Left ventricle myocardium inferior (tissue), 1 donor: ENCODE measurements at regions not wholly inside any gene's neighbourhood (a gene's known extent, or its start where the extent isn't known, plus 50 kb on each side); places are given as distances from the start of the nearest gene placed in this dataset.

Source experiments
- DNase-seq: peaks from one replicate; pipeline ENCODE4 v3.0.0-alpha.2; 2020
- H3K27ac ChIP-seq: fragments of 200-600 bp; replicated peaks from 2 replicates; pipeline ENCODE4 v1.8.0; 2021
- H3K27me3 ChIP-seq: fragments of 200-600 bp; 2 replicates; pipeline ENCODE4 v1.8.0; 2021; ENCODE audit warnings: low read depth
- H3K36me3 ChIP-seq: fragments of 200-600 bp; 2 replicates; pipeline ENCODE4 v1.8.0; 2021
- H3K4me1 ChIP-seq: fragments of 200-600 bp; 2 replicates; pipeline ENCODE4 v1.8.0; 2021
- H3K4me3 ChIP-seq: fragments of 200-600 bp; 2 replicates; pipeline ENCODE4 v1.8.0; 2021; ENCODE audit warnings: mild to moderate bottlenecking, moderate library complexity
- H3K9me3 ChIP-seq: fragments of 200-600 bp; replicated peaks from 2 replicates; pipeline ENCODE4 v1.8.0; 2021
- intact Hi-C: fragments of 100-400 bp; cut with micrococcal nuclease; formaldehyde crosslinking; loops from one replicate; pipeline ENCODE4 v1.11.0; 2022
- TF ChIP-seq, protein P1 (sequence below): fragments of 200-600 bp; IDR thresholded peaks from 2 replicates; pipeline ENCODE4 v1.8.0; 2021; ENCODE audit warnings: antibody characterized with exemption, mild to moderate bottlenecking, borderline replicate concordance
- donor health status: DM: no; HTN: yes; CAD: no; lungs with severe emphysema.

DNA sequence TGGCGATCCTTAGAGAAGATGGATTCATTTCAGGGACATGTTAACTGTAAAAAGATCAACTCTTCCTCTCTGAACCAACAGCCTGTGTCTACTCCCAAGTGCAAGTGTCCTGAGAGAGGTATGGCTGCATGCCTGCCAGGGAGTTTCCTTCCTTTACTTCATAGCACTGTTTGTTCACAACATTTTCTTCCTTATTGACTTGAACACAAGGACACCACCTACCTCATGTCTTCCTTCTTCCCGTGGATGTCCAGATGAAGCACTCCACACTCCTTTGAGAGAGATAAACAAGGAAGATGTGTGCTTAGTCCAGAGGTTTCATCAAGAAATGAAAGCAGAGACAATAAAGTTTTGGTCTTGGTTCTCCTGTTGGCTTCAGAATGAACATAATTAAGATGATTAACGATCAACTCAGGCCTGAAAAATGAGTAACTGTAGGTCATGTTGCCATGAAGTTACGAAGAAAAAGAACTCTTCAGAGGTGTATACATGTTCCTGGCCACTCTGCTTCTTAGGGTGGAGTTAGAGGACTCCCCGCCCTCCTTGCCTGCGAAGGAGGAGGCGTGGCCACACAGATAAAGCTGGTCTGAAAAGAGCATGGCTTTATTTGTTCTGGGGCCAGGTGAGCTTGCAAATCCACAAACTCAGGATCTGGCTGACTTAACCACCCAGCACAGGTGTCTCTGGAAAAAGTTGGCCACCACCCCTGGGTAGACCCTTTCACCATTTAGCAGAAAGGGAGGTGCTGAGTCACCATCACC lies 155.0 kb upstream of the KCTD1 start:
- H3K4me1 ChIP-seq: peaks cover 9% of the 10 kb centered on the region
- TF ChIP-seq, protein P1, sequence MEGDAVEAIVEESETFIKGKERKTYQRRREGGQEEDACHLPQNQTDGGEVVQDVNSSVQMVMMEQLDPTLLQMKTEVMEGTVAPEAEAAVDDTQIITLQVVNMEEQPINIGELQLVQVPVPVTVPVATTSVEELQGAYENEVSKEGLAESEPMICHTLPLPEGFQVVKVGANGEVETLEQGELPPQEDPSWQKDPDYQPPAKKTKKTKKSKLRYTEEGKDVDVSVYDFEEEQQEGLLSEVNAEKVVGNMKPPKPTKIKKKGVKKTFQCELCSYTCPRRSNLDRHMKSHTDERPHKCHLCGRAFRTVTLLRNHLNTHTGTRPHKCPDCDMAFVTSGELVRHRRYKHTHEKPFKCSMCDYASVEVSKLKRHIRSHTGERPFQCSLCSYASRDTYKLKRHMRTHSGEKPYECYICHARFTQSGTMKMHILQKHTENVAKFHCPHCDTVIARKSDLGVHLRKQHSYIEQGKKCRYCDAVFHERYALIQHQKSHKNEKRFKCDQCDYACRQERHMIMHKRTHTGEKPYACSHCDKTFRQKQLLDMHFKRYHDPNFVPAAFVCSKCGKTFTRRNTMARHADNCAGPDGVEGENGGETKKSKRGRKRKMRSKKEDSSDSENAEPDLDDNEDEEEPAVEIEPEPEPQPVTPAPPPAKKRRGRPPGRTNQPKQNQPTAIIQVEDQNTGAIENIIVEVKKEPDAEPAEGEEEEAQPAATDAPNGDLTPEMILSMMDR: no peak
- DNase-seq: no peak
- no peaks in the 10 kb centered on the region for H3K36me3 ChIP-seq
- no peaks in the 10 kb centered on the region for H3K9me3 ChIP-seq
- no peak overlapping the region for H3K27ac ChIP-seq
- H3K4me3 ChIP-seq: no peak overlapping the region
- H3K27me3 ChIP-seq: peaks cover 3% of the 10 kb centered on the region
- intact Hi-C loops: no loop called here

DNA sequence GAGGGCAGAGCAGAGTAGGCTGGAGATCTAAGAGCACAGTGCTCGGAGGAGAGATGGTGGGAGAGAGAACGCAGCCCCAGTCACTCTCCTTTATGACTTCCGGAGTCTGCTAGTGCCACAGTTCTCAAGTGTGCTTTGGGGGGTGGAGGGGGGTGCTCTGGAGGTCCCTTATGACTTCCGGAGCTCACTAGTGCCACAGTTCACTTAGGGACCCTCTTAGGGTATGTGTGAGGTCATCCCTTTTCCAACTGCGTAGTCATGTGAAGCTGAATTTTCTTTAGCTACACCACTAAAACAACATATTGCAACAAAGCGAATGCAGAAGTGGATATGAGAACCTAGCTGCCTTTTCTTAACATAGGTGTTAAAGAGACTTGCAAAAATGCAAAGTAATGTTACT lies 153.7 kb upstream of the KCTD1 start:
- TF ChIP-seq, protein P1: no peak

DNA sequence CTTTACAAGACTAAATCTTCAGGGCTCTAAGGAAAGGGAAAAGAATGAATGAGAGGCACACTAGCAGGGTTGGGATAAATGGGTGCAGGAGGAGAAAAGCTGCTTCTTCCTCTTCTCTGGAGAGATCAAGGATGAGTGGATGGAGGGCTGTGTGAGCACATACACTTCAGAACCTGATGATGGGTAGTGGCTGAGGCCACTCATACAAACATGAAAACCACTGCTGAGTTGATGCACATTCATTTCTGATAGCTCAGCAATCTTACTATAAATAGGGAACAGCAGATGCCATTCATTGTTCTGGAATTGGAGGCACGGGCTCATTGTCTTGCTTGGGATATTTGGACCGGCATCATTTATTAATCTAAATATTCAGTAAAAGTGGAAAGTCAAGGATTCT lies 152.4 kb upstream of the KCTD1 start:
- intact Hi-C loops: no loop called here
- TF ChIP-seq, protein P1: no peak

More for the DNA sequence above, 153.7 kb upstream of the KCTD1 start:
- no peak overlapping the region for H3K27ac ChIP-seq
- peaks cover 9% of the 10 kb centered on the region for H3K4me1 ChIP-seq
- H3K27me3 ChIP-seq: no peaks in the 10 kb centered on the region
- H3K9me3 ChIP-seq: no peaks in the 10 kb centered on the region
- no peaks in the 10 kb centered on the region for H3K36me3 ChIP-seq
- intact Hi-C loops: no loop called here
- no peak overlapping the region for H3K4me3 ChIP-seq
- no peak for DNase-seq

DNA sequence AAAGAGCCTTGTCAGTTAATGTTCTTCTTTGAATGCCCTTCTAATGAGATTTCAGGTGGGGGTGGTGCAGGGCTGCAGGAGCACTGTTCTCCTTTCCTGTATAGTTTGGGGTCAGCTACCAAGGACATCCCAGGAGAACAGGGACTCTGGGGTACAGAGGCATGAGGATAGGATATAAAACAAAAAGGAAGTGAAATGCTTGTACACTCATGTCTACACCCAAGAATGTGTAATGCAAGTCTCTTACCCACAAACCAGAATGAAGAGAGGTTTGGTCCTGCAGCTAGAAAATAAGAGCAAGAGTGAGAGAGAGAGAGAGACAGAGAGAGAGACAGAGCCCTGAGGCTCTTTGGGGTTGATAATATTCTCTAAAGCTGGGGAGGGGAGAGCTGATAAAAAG lies 151.8 kb upstream of the KCTD1 start:
- no peaks in the 10 kb centered on the region for H3K36me3 ChIP-seq
- intact Hi-C loops: no loop called here
- no peaks in the 10 kb centered on the region for H3K27me3 ChIP-seq
- no peaks in the 10 kb centered on the region for H3K9me3 ChIP-seq
- H3K27ac ChIP-seq: no peak overlapping the region
- TF ChIP-seq, protein P1: no peak
- DNase-seq: no peak
- peaks cover 9% of the 10 kb centered on the region for H3K4me1 ChIP-seq
- H3K4me3 ChIP-seq: no peak overlapping the region

More for the DNA sequence above, 152.4 kb upstream of the KCTD1 start:
- Histone ChIP-seq H3K36me3 (no peaks in the 10 kb centered on the region), H3K4me3 (no peak overlapping the region), H3K4me1 (peaks cover 9% of the 10 kb centered on the region), H3K9me3 (no peaks in the 10 kb centered on the region), H3K27ac (no peak overlapping the region), H3K27me3 (no peaks in the 10 kb centered on the region)
- DNase-seq: no peak

DNA sequence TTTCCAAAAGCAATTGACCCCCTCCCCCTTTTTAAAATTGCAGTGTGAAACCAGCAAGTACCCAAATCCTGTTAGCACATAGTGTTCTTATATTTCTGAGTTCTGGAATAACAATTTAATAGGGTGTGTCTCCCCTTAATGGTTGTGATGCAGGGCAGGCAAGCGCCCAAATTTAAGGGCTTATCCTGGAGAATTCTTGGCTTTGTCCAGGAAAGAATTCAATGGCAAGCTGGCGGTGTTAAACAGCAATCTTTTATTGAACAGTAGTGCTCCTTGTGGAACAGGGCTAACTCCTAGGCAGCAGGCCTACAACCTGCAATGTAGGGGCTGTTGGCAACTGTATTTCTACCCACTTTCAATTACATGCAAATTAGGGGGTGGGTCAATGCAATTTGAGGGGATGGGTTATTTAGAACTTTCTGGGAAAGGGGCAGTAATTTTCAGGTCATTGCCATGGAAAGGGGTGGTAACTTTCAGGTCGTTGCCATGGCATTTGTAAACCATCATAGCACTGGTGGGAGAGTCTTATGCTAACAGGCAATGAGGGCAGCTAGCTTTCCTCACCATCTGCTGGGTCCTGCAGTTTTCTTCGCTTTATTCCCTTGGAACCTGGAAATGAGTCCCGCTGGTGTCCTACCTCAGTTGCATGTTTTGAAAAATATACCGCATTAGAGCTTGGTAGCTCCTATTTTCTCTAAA lies 149.0 kb upstream of the KCTD1 start:
- intact Hi-C loops: no loop called here
- TF ChIP-seq, protein P1: no peak
- DNase-seq: no peak
- H3K27me3 ChIP-seq: no peaks in the 10 kb centered on the region
- no peak overlapping the region for H3K27ac ChIP-seq
- peaks cover 9% of the 10 kb centered on the region for H3K4me1 ChIP-seq
- peaks cover 16% of the 10 kb centered on the region for H3K9me3 ChIP-seq
- no peaks in the 10 kb centered on the region for H3K36me3 ChIP-seq
- no peak overlapping the region for H3K4me3 ChIP-seq
